GM19025 (cell line): ENCODE measurements at regions not wholly inside any gene's neighbourhood (a gene's known extent, or its start where the extent isn't known, plus 50 kb on each side); places are given as distances from the start of the nearest gene placed in this dataset.

Source experiments
- ATAC-seq: cut with Tn5 transposase; IDR thresholded peaks from one replicate; pipeline ENCODE4 v1.9.1; 2021; ENCODE audit warnings: mild to moderate bottlenecking, low read depth, moderate library complexity; ENCODE audit not compliant: unreplicated experiment

DNA sequence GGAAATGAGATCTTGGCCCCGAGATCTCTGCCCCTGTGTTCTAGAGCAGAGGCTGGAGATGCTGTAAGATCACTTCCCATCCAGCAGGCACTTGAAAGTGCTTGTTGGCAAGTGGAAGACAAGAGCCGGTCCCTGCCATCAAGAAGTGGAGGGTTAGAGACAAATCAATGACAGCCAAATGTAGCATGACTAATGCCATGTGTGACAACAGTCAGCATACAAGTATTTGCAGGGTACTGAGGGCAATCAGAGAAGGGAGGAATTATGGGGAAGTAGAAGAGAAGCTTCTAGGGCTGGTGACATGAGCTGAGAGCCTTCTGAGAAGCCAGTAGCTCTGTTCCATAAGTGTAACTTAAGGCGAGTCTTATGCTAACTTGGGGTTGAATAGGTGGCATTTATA is 58.6 kb downstream of the TMEM17 start:
- ATAC-seq, result no peak

GRCh38 chr2:62446491-62446890 is 59.5 kb downstream of the TMEM17 start:
- ATAC-seq, result no peak

- no peak for ATAC-seq
These were observed 62.1 kb downstream of the TMEM17 start for GRCh38 chr2:62443886-62444285.

GRCh38 chr2:62443471-62443870 is 62.5 kb downstream of the TMEM17 start:
- no peak for ATAC-seq

GRCh38 chr2:62441824-62442223 is 64.2 kb downstream of the TMEM17 start:
- ATAC-seq, result no peak

DNA sequence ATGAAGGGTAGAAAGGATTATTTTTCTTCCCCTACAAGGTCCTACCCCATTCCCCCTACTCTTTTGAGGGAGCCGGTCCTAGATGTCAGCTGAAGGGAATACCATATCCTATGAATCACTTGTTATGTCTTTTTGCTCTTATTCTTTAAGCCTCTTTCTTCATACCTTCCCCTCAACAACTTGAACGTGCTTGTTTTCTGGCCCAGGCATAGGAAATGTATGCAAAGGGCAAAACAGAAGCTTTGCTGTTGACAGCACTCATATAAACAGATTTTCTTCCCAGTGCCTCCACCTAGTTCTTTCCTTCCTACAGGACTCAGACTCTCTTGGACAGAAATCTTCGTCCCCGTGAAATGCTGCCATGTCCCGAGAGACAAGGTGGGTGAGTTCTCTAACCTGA is 64.6 kb downstream of the TMEM17 start:
- no peak for ATAC-seq

- no peak for ATAC-seq
These were observed 65.6 kb downstream of the TMEM17 start for GRCh38 chr2:62440281-62440946.

GRCh38 chr2:62439425-62439824 is 66.6 kb downstream of the TMEM17 start:
- ATAC-seq, result no peak

- ATAC-seq, result no peak
These were observed 68.2 kb downstream of the TMEM17 start for GRCh38 chr2:62437785-62438184.

DNA sequence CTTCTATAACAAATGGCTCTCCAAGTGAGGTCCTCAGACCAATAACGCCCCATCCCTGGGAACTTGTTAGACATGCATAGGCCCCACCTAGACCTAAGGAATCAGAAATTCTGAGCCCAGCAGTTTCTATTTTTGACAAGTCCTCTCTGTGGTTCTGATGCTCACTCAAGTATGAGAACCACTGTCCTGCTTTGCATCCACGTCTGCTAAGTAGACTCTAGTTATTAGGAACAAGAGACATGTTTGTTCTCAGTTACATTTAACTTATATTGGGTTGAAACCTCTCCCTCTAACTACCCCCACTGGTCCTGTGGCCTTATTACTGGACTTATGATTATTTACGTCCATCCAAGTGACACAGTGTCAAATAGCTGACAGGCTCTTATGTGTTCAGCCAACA is 70.3 kb downstream of the TMEM17 start:
- peak; percentile 69 for ATAC-seq

DNA sequence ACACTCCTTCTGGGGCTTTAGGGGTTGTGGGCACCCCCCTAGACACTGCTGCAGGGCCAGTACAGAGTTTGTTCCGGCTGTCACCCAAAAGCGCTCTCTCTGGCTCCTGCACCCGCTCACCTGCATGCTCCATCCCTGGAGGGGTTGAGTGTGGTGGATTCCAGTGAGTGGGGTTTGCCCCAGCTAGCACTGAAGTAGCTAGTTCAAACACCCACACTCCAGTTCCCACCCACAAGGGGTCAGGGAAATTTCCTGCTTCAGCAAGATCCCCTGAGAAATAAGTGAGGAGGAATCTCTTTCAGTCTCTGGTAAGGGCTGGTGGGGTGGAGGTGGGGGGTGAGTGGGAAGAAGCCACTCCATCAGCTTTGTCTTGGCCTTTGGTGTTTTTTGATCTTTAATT is 73.6 kb downstream of the TMEM17 start:
- no peak for ATAC-seq

DNA sequence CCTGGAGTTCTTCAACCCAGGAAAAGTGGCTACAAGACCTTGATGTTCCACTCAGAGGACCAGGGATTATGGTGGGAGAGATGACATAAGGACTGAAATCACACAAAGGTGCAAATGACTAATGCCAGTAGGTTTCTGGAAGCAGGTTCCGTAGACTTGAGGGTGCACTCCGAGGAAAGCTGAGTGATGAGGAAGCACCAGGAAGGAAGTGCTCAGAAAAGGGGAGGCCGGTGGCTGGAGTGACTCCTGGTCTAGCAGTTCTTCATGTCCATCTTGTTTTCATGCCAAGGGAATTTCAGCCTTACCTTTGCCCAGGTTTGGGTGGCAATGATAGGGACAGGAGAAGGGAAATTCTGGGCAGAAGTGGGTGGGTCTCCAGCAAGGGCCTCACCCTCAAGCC is 74.5 kb downstream of the TMEM17 start:
- ATAC-seq, result no peak

GRCh38 chr2:62430146-62430545 is 75.8 kb downstream of the TMEM17 start:
- ATAC-seq, result no peak

GRCh38 chr2:62427146-62427545 is 78.8 kb downstream of the TMEM17 start:
- ATAC-seq, result no peak

GRCh38 chr2:62426154-62426912 is 79.7 kb downstream of the TMEM17 start:
- ATAC-seq, result no peak

GRCh38 chr2:62425684-62426083 is 80.3 kb downstream of the TMEM17 start:
- ATAC-seq, result no peak

DNA sequence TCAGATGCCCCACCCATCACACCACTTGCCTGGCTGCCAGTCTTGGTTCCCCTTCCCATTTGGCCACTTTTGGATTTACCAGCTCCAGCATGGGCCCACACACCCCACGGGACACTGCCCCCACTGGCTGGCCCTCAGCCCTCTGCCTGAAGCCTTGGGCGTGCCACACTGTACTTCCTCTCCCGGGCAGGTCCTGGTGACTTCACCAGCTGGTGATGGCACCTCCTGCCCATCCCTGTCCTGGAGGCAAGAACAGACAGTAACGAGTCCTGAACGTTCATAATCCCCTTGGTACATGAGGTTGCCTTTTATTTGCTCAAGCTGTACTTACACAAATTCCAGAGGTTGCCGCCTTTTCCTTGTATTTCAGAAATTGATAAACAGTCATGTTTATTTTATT is 81.1 kb downstream of the TMEM17 start:
- no peak for ATAC-seq

GRCh38 chr2:62423883-62424458 is 82.0 kb downstream of the TMEM17 start:
- no peak for ATAC-seq

DNA sequence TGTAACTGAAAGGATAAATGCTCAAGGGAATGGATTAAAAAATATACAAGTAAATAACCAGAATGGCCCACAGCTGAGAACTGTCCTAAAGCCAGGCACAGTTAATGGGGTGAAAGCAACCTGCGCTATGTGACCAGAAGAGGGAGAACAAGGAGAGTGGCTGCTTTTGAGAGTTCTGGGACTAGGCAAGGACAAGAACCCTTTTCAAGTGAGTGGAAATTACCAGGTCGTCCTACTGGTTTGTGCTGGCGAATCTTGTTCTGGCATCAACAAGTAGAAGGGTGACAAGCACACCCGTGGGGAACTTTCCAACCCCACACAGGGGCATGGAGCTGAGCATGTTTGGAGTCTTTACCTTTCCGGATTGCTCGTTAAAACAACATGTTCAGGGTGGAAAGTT is 82.8 kb downstream of the TMEM17 start:
- no peak for ATAC-seq

GRCh38 chr2:62415518-62415917 is 90.5 kb downstream of the TMEM17 start:
- ATAC-seq, result no peak

- peak; percentile 77 for ATAC-seq
These were observed 91.0 kb downstream of the TMEM17 start for GRCh38 chr2:62415019-62415431.

DNA sequence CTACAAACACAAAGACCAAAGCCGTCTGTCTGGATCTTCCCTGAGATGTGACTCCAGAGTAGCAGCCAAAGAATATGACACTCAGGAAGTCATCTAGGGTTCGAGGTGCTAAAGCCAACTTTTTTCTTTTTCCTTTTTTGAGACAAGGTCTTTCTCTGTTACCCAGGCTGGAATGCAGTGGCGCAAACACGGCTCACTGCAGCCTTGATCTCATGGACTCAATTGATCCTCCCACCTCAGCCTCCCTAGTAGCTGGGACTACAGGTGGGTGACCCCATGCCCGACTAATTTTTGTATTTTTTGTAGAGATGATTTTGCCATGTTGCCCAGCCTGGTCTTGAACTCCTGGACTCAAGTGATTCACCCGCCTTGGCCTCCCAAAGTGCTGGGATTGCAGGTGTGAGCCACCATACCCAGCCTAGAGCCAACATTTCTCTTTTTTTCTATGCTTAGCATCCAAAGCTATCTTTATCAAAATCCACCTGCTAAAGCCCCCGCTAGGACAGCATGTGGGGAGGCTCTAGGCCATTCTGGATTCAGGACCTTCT is 92.8 kb downstream of the TMEM17 start:
- ATAC-seq, result no peak
